Kidney capillary endothelial cell (primary cell): ENCODE measurements at regions not wholly inside any gene's neighbourhood (a gene's known extent, or its start where the extent isn't known, plus 50 kb on each side); places are given as distances from the start of the nearest gene placed in this dataset.

Experiments used
- DNase-seq: peaks from one replicate; pipeline ENCODE4 v3.0.0-alpha.2; 2018; ENCODE audit warnings: low spot score

DNA sequence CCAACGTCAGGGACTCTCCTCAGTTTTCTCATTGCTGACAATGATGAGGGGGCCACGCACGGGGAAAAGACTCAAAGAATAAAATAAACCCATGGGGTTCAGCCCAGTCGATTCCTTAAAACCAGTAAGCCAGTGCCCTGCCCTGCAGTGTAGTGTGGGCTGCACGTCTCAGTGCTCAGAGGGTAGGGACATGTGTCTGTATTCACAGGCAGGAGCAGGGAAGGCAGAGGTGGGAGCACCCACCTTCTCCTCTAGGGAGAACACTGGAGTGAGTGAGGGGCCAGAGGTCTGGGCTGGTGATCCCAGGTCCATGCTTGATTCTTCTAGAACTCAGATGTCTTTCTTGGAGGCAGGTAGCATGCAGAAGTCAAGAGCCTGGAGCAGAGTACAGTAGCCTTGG lies 303.6 kb downstream of the MATN1 start:
- no peak for DNase-seq

DNA sequence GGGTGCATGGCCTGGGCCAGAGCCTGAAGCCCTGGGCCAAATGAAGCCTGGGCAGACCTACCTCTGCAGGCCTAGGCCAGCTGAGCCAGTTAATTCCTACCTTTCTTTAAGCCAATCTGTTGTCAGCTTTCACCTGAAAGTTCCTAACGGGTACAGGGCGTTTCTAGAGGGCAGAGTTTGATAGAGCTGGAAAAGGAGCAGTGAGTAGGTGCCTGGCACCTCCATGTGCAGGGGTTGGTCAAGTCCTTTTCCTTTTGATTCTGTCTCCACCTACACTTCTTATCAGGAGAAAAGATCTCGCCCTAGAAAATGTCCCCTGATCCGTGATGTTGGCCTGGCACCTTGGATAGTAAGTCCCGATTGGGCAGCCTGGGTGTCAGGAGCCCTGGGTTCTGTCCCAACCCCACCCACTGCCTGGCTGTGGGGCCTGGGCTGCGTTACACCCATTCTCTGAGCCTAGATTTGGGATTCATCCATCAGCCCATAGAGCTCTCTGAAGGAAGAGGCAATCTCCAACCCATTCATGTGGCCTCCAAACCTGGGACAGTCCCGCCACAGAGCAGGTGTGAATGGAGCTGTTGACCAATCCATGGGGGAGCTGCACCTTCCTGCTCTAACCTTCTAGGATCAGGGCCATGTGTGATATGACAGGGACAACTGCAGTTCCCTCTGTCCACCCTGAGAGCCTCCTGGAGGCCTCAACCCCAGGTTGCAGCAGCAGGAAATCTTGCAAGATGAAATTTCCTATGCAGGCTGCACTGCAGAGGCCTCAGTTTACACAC lies 304.3 kb downstream of the MATN1 start:
- DNase-seq: no peak

DNA sequence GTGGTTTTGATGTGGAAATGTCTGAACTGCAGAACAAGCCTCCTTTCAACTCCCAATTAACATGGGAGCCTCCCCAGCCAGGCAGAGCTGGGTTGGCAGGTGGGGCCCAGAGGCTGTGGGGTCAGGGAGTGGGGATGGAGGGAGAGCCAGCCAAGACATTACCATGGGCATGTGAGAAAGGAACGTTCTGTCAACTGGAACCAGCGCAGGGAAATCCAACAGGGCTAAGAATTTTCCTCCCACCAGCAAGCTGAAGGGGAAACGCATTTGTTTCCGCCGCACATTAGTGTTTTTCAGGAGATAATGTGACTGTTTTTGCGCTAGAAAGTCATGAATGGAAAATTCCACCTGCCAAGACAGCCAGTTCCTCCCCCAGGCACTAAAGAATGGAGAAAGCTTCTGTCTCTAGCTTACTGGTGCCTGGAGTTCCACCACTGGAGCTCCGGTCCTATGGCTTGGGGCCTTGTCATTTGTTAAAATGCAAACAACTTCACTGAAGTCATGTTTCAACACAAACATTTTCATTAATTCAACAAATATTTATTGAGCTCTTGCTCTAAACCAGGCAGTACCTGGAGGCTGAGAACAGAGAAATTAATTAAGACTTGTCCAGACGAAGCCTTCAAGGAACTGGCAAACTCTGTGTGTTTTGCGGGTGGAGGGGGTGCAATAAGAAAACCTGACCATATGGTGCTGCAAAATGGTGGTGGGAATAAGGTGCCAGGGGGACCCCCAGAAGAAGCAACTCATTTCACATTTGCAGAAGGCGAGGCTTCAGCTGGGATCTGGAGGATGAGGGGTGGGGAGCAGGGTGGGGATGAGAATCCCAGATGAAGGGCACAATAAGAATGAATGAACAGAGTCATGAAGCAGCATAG lies 305.1 kb downstream of the MATN1 start:
- DNase-seq: no peak

DNA sequence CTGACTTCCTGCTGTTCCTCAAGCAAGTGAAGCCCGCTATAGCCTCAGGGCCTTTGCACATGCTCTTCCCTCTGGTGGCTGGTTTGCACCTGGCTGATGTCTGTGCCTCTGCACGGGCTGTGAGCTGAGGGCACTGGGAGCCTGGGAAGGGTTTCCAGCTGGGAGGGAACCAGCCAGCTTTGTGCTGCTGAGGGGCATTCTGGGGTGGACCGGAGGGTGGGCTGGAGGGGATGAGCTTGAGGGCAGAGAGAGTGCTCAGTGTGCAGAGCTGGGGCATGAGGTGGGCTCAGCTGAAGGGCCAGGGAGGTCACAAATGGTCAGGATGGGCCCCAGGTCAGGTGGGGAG lies 305.7 kb downstream of the MATN1 start:
- DNase-seq: no peak

DNA sequence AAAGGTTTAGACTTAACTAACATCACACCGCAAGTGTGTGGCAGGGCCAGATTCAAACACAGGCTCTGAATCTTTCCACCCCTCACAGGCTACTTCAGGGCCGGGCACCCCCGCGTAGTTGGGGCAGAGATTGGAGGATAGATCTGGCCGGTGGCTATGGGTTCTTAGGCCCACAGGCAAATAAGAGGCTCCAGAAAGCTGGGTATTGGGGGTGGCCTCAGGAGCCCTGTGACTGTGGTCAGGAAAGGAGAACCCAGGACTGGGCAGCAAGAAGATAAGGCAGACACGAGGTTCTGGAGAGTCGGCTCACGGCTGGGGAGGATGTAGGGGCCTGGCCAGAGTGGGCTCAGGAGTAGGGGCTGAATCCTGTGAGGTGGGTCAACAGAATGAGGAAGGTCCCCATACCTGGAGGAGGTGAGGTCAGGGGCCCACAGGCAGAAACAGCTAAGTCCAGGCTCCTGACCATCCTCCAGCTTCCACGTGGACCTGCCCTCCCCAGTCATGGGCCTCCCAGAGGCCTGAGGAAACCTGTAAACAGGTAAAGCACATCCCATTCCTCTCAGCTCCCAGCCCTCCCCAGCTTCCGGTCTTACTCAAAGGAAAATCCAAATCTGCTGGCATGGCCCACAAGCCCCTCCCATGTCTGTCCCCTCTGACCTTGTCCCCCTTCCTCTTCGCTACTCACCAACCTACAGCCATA lies 306.2 kb downstream of the MATN1 start:
- DNase-seq: no peak

DNA sequence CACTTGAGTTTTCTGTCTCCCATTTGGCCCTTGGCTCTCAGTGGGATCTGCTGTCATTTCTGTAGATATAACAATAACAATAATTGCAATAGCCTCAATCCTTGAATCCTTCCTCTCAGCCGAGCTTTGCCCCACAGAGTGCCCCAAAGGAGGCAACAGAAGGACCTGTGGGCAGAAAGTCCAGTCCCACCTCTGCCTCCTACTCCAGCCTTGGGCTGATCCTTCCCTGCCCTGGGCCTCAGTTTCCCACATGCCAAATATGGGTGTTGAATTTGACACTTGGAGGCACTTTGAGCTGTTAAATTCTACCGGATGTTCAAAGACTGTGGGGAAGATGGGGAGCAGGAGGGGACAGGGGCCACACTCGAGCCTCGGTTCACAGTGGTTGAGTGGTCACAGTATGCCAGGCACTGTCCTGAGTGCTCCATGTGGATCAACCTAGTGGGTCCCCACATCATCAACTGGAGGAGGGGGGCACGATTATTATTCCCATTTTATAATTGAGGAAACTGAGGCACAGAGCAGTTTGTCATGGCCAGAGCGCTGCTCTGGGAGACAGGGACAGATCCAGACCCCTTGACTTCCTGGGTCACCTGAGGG lies 307.1 kb downstream of the MATN1 start:
- DNase-seq: no peak

DNA sequence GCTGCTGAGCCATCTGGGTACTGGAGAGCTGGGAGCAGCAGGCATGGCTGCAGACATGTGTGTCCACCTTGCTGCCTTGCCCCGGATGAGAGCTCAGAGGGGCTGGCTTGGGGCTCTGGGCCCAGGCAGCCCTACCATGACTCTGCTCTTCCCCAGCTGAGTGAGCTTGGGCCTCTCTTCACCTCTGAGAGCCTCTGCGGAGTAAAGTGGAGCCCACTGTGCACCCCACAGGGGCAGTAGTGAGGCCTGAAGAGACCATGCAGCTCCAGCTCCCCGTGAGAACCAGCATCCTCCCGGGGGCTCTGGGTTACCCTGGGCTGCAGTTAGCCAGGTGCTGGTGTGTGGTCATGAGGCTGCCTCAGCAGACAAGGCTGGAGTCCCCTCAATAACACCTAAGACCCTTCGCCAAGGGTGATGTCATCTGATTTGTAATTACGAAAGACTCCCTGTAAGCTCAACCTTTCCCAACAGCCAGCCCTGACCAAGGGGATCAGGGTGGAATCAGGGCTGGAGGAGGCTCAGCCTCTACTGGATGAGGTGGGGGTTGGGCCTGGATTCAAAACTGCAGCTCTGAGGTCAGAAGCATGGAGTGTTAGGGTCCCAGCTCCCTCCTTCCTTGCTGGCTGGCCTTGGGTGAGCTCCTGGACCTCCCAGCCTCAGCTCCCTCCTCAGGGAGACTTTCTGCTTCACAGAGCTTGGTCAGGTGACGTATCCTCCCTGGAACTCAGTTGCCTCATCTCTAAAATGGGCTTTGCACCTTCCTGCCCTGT lies 308.0 kb downstream of the MATN1 start:
- no peak for DNase-seq

DNA sequence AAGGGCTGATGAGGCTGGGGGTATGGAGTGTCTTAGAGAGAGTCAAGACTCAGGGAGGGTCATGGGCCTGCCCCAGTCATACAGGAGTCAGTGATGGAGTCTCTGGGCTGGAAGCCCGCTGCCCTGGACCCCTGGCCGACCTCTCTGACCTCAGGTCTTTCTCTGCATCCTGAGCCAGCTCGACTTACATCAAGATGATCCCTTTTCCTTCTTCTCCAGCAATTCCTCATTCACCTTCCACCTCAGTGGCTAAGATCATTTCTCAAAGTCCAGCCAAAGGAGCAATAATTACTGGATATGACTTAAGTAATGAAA lies 308.6 kb downstream of the MATN1 start:
- no peak for DNase-seq

DNA sequence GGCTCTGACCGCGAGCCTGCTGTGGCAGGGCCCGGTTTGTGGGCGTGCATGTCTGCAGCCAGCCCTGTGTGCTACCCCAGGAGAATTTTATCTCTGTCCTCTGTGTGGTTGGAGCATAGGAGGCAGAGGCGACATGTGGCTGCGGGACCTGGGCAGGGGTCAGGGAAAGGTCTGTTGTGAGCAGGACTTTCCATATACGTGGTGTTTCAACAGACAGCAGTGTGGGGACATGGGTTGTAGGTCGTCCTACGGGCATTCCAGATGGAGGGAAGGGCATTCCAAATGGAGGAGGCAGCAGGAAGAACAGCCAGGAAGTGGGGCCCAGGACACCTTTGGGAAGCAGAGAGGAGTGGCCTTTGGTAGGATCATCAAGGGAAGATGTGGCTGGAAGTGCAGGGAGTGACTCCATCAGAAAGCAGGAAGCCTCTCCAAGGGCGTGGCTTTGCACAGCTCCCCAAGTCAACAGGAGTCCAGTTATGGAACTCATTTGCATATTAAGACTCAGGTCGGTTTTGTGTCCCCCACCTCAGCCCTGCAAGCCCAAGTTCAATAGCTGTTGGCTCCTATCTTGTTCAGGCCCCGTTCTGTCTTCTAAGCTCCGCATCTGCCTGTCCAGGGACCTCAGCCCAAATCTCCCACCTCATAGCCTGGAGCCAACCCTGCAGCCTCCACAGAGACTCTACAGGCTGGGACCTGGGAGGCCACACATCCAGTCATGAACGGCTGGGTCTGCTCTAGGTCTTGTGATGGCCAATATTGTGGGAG lies 309.1 kb downstream of the MATN1 start:
- DNase-seq: no peak

DNA sequence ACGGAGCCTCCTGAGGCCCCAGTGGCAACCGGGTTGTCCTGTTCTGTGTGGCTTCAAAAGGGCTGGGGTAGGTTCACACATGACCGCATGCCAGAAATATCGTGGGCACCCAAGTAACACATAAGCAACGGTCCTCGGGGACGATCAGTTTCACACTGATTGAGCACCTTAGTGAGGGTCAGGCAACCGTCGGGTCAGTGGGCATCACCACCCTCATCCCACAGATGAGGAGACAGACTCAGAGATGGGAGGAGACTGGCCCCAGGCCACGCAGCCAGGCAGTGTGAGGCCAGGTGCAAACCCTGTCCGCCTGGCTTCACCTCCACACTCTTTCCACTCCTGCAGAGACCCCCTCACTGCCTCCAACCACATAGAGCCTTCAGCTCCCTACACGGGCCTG lies 309.8 kb downstream of the MATN1 start:
- no peak for DNase-seq

DNA sequence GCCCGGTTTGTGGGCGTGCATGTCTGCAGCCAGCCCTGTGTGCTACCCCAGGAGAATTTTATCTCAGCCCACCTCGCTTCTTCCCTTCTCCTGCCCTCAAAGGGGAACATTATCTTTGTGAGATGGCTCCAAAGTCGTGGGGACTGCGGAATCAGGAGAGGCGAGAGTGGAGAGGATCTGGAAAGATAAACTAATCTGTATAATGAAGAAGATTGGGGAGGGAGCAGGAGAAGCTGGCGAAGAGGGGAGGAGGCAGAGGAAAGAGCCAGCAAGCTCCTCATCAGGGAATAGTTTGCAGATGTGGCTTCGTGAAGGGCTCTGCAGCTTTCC lies 310.3 kb downstream of the MATN1 start:
- no peak for DNase-seq

DNA sequence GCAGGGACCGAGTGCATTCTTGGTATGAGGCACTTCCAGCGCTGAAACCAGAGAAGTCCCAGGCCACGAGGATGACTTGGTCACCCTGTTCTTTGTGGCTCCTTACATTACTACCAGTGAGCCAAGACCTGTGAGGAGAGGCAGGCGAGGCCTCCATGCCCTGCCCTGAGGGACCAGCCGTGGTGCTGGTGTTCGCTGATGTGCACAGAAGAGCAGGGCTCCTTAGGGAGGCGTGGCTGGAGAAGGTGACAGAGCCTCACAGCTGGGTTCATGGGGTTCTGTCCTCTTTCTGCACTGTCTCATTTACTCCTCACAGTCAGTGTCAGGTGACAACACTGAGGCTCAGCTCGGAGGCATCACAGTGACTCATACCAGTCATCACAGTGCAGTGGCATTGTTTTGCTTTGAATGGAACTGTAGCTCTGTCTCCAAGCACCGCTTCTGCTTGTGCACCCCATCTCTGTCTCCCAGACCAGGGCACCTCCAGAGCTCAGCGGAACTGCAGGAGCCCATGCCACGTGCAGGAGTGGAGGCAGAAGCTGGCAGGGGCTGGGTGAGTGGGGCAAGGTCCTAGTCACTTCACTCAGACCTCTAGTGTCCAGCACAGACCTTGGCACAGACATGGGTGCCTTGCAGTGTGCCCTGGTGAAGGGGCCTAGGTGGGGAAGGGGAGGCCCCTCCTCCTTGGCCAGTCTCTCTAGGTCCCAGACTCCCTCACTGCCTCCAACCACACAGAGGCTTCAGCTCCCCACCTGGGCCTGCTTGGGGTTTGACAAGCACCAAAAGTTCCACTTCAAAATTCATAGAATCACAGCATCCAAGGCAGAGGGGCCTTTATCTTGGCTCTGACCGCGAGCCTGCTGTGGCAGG lies 310.9 kb downstream of the MATN1 start:
- DNase-seq: no peak

DNA sequence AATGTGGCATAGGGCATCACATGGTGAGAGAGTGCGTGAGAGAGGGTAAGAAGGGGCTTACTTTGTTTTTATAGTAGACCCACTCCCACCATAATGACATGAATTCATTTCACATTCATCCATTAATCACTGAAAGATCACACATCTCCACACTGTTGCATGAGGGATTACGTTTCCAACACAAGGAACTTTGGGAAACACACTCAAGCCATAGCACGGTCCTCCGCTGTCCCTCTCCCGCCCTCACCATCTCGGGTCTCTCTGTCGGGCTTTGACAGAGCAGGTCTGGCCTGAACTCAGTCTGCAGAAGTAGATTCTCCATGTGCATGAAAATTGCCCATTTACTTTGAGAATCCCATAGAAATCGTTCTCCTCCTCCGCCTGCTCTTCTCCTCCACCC lies 312.2 kb downstream of the MATN1 start:
- no peak for DNase-seq

DNA sequence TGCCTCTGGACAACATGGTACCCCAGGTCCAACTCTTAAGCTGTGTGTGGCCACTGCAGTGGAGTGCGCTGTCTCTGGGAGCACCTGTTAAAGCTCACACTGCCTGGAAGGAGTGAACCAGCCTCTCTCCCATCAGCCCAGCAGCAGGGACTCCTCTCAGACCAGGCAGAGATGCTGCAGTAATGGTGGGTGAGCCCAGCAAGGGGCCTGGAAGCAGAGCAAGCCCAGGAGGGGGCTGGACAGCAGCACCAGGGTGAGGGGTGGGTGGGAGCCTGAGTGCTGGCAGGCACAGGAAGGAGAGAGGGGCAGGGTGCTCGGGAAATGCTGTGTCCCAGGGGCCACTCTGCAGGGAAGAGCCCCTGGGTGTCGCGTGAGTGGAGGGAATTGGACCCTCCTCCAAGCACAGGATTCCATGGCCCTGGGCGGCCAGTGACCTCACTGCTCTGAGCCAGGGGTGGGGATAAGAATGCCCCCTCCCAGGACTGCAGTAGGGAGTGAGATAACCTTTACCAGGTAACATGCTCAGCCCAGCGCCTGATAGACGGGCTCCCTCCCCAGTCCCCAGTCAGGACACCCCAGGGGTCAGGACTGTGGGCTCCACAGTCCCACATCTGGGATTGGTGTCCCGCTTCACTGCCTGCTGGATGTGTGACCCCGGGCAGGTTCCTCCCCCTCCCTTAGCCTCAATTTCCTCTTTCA lies 313.1 kb downstream of the MATN1 start:
- no peak for DNase-seq

DNA sequence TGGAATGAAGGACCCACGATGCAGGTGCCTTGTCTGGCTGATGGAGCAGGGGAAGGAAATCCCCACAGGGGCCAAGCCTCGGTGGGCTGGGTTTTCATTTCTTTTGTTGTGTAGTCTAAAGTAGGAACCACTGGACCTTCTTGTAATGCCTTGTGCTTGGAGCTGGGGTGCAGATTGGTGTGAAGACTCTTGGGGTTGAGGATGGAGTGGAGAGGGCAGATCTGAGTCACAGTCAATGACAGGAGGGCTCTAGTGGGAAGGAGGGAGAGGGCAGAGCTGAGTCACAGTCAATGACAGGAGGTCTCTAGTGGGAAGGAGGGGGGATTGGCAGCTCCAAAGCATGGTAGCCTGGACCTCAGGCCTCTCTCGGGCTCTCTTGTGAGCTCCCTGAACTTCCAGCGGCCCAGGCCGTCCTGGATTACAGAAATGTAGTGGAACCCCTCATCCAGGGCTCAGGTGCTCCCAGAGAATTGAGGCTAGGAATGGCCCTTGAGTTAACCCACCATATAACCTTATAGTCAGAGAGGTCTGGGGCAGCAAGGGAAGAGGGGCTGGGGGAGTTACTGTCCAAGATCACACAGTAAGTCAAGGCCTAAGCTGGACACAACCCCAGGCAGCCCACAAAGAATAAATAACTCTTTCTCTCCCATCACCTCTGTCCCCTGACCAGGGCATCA lies 313.8 kb downstream of the MATN1 start:
- no peak for DNase-seq

DNA sequence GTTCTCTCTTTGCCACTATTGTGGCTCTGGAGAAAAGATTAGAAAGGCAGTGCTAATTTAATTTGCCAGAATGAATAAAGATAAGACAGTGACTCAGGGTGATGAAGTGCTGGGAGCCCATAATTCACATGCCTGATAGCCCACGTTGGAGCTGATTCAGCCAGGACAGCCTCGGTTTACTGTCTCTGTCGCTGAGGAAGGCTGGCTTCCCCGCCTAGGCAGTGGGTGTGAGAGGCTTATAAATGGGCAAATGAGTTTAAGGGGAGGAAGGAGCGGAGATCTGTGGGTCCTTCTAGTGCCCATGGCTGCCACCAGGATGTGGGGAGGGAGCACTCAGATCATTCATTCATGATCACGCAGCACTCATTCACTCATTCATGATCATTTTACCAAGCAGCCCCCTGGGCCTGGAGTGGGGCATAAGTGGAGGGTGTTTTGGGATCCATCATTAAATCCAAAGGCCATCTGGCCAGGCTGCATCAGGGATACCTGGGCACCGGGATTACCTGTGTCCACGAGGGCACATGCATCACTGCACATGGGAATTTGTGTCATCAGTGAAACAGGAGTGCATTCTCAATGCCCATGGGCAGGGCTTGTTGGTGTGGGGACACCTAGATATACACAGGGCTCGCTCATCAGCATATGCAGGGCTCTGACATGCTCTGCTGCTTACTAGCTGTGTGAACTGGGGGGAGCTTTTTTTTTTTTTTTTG lies 315.4 kb downstream of the MATN1 start:
- no peak for DNase-seq

DNA sequence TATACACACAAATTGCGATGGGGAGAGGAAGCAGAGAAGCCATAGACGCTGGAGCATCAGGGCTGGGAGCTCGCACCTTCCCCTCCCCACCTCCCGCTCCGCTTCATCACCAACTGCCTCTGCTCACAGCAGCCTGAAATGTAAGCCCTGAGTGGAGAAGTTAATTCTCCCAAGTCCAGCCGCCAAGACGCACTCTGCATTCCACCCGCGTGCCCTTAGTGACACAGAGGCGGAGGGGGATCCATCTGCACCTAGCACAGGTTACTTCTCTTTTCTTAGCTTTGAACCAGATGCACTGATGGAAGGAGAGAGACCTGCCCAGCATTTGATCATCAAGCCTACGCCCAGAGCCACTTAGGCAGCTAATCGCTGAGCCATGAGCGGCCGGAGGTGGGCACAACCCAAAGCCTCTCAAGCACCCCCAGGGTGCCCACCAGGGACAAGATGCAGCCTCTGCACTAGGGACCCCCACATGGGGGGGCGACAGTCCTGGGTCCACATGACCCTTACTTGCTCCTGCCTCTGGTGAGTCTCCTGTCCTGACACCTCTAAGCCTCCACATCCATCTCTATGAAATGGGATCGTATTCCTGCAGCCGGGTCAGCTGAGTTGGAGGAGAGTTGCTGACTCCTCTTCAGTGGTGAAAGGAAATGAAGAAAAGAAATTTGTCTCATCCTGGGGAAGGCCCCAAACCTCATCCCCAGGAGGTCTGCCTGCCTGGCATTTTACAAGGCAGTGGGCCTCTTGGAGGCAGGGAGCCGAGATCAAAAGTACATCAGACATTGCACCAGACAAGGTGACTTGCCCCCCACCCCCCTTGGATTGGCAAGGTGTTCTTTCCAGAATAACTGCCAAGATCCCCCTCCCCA lies 316.2 kb downstream of the MATN1 start:
- no peak for DNase-seq
